ENCODE measurements at regions not wholly inside any gene's neighbourhood (a gene's known extent, or its start where the extent isn't known, plus 50 kb on each side); places are given as distances from the start of the nearest gene placed in this dataset.
"Not testable (repeated sequence)": the region's sequence is repeated elsewhere in the genome, so short reads cannot be mapped to it uniquely, and the experiment has no call there.

GRCh38 chr20:56736285-56736857 is 107.3 kb downstream of the TFAP2C start:
- no peak for TF ChIP-seq CTCF (IDR thresholded peaks at IDR 0.05)
- no peak for TF ChIP-seq SIN3A (IDR thresholded peaks at IDR 0.05; ENCODE audit: borderline replicate concordance, insufficient read depth, low read depth, low read length)
- TF ChIP-seq REST (IDR thresholded peaks at IDR 0.05; ENCODE audit: insufficient read depth in 1 of 2, low read depth in 2 of 2, low read length in 1 of 2) = no peak
- no peak for TF ChIP-seq TCF7L2 (IDR thresholded peaks at IDR 0.05; ENCODE audit: low read depth, low read length)
- no peak for TF ChIP-seq POLR2AphosphoS5 (IDR thresholded peaks at IDR 0.05; ENCODE audit: low read depth, low read length)
- H3K4me3 ChIP-seq (ENCODE audit: low read depth in 2 of 2, low read length in 2 of 2) = no peak overlapping the region
- intact Hi-C loops (cut with micrococcal nuclease; ENCODE audit: unreplicated experiment) = no loop called here
- DNase-seq (ENCODE audit: low read depth, low spot score) (no peak), ATAC-seq (no peak)
- no peaks in the 10 kb centered on the region for H3K36me3 ChIP-seq (ENCODE audit: control insufficient read depth, insufficient read depth, low read length)
- POLR2A ChIA-PET = interaction anchor here (0.7 kb wide), 1 partner anchor 1814 kb away, joined by 3 read pairs; no protein-coding TSS in a partner anchor
- in situ Hi-C loops (cut with HindIII; ENCODE audit: low pct_unique_long_range_greater_than_20kb, low sequenced_read_pairs) = no loop called here
- no peaks in the 10 kb centered on the region for H3K4me1 ChIP-seq (ENCODE audit: control insufficient read depth, insufficient read depth, low read length)
- H3K9me3 ChIP-seq (ENCODE audit: control insufficient read depth, insufficient read depth, low read depth, low read length) = no peaks in the 10 kb centered on the region
- H3K27me3 ChIP-seq (ENCODE audit: control insufficient read depth, insufficient read depth, low read length) = no peaks in the 10 kb centered on the region
- no TSS peak for BruUV-seq (replicated peaks)
- no peak overlapping the region for H3K27ac ChIP-seq (ENCODE audit: low read length)
- CTCF ChIA-PET = no interaction called here

- DNase-seq (ENCODE audit: low read depth, low spot score); BruUV-seq (replicated peaks); H3K9me3 ChIP-seq (ENCODE audit: control insufficient read depth, insufficient read depth, low read depth, low read length); ATAC-seq; H3K27ac ChIP-seq (ENCODE audit: low read length); in situ Hi-C loops (cut with HindIII; ENCODE audit: low pct_unique_long_range_greater_than_20kb, low sequenced_read_pairs); intact Hi-C loops (cut with micrococcal nuclease; ENCODE audit: unreplicated experiment); H3K4me3 ChIP-seq (ENCODE audit: low read depth in 2 of 2, low read length in 2 of 2); POLR2A ChIA-PET; H3K4me1 ChIP-seq (ENCODE audit: control insufficient read depth, insufficient read depth, low read length); H3K36me3 ChIP-seq (ENCODE audit: control insufficient read depth, insufficient read depth, low read length); H3K27me3 ChIP-seq (ENCODE audit: control insufficient read depth, insufficient read depth, low read length): not testable (repeated sequence)
- CTCF ChIA-PET = interaction anchor here (0.6 kb wide), 1 partner anchor 18 kb away, joined by 3 read pairs; no protein-coding TSS in a partner anchor
These were observed 115.3 kb downstream of the TFAP2C start for GRCh38 chr20:56744325-56744821.
